MG63 (cell line): ENCODE measurements at regions not wholly inside any gene's neighbourhood (a gene's known extent, or its start where the extent isn't known, plus 50 kb on each side); places are given as distances from the start of the nearest gene placed in this dataset.
"Not testable (repeated sequence)": the region's sequence is repeated elsewhere in the genome, so short reads cannot be mapped to it uniquely, and the experiment has no call there.

ENCODE experiments used
- DNase-seq: peaks from one replicate; pipeline ENCODE4 v3.0.0-alpha.2; 2020
- H3K27me3 ChIP-seq: fragments of 250-450 bp; sonication (Bioruptor Pico); 2 replicates; pipeline ENCODE4 v1.5.1; 2020; ENCODE audit warnings: mild to moderate bottlenecking, moderate library complexity
- H3K36me3 ChIP-seq: fragments of 250-450 bp; sonication (Bioruptor Pico); 2 replicates; pipeline ENCODE4 v1.5.1; 2020; ENCODE audit warnings: mild to moderate bottlenecking, moderate library complexity
- H3K4me3 ChIP-seq: fragments of 250-450 bp; sonication (Bioruptor Pico); 2 replicates; pipeline ENCODE4 v1.5.1; 2020; ENCODE audit warnings: mild to moderate bottlenecking, moderate library complexity
- H3K9me3 ChIP-seq: fragments of 250-450 bp; sonication (Bioruptor Pico); 2 replicates; pipeline ENCODE4 v1.5.1; 2020; ENCODE audit warnings: mild to moderate bottlenecking, moderate library complexity

- DNase-seq = no peak
- Histone ChIP-seq H3K4me3 (no peak overlapping the region), H3K9me3 (no peaks in the 10 kb centered on the region), H3K27me3 (no peaks in the 10 kb centered on the region), H3K36me3 (no peaks in the 10 kb centered on the region)
Measured at GRCh38 chr5:143600396-143601075, 197.1 kb upstream of the NR3C1 start.

GRCh38 chr5:143599474-143599873, 196.0 kb upstream of the NR3C1 start:
- no peaks in the 10 kb centered on the region for H3K36me3 ChIP-seq
- no peaks in the 10 kb centered on the region for H3K27me3 ChIP-seq
- H3K4me3 ChIP-seq = no peak overlapping the region
- no peak for DNase-seq
- no peaks in the 10 kb centered on the region for H3K9me3 ChIP-seq

- H3K9me3 ChIP-seq = no peaks in the 10 kb centered on the region
- H3K27me3 ChIP-seq = no peaks in the 10 kb centered on the region
- no peak for DNase-seq
- H3K36me3 ChIP-seq = no peaks in the 10 kb centered on the region
- no peak overlapping the region for H3K4me3 ChIP-seq
Measured at GRCh38 chr5:143596824-143597223, 193.3 kb upstream of the NR3C1 start.

GRCh38 chr5:143594902-143595818, 191.7 kb upstream of the NR3C1 start:
- no peak for DNase-seq
- H3K4me3 ChIP-seq = no peak overlapping the region
- H3K9me3 ChIP-seq = no peaks in the 10 kb centered on the region
- H3K36me3 ChIP-seq = no peaks in the 10 kb centered on the region
- H3K27me3 ChIP-seq = no peaks in the 10 kb centered on the region

- no peak for DNase-seq
- Histone ChIP-seq H3K27me3 (no peaks in the 10 kb centered on the region), H3K9me3 (no peaks in the 10 kb centered on the region), H3K36me3 (no peaks in the 10 kb centered on the region), H3K4me3 (no peak overlapping the region)
Measured at GRCh38 chr5:143593723-143594122, 190.2 kb upstream of the NR3C1 start.

GRCh38 chr5:143592648-143593047, 189.2 kb upstream of the NR3C1 start:
- no peaks in the 10 kb centered on the region for H3K36me3 ChIP-seq
- H3K27me3 ChIP-seq = no peaks in the 10 kb centered on the region
- peak; percentile 57 for DNase-seq
- H3K4me3 ChIP-seq = no peak overlapping the region
- H3K9me3 ChIP-seq = no peaks in the 10 kb centered on the region

- no peaks in the 10 kb centered on the region for H3K27me3 ChIP-seq
Measured at GRCh38 chr5:143588933-143589662, 185.6 kb upstream of the NR3C1 start.

GRCh38 chr5:143588121-143588520, 184.6 kb upstream of the NR3C1 start:
- H3K9me3 ChIP-seq, H3K27me3 ChIP-seq, H3K4me3 ChIP-seq, H3K36me3 ChIP-seq, DNase-seq: not testable (repeated sequence)

More at GRCh38 chr5:143588933-143589662, 185.6 kb upstream of the NR3C1 start:
- Histone ChIP-seq H3K4me3 (no peak overlapping the region), H3K9me3 (no peaks in the 10 kb centered on the region), H3K36me3 (no peaks in the 10 kb centered on the region)
- DNase-seq = no peak

- Histone ChIP-seq H3K4me3 (no peak overlapping the region), H3K27me3 (no peaks in the 10 kb centered on the region), H3K9me3 (no peaks in the 10 kb centered on the region), H3K36me3 (no peaks in the 10 kb centered on the region)
- no peak for DNase-seq
Measured at GRCh38 chr5:143586781-143587362, 183.4 kb upstream of the NR3C1 start.

- Histone ChIP-seq H3K36me3 (no peaks in the 10 kb centered on the region), H3K27me3 (no peaks in the 10 kb centered on the region), H3K4me3 (no peak overlapping the region), H3K9me3 (no peaks in the 10 kb centered on the region)
- DNase-seq = no peak
Measured at GRCh38 chr5:143585970-143586369, 182.5 kb upstream of the NR3C1 start.

- no peak overlapping the region for H3K4me3 ChIP-seq
- H3K9me3 ChIP-seq = no peaks in the 10 kb centered on the region
- H3K36me3 ChIP-seq = no peaks in the 10 kb centered on the region
- H3K27me3 ChIP-seq = no peaks in the 10 kb centered on the region
- no peak for DNase-seq
Measured at GRCh38 chr5:143583409-143583808, 179.9 kb upstream of the NR3C1 start.

GRCh38 chr5:143582869-143583268, 179.4 kb upstream of the NR3C1 start:
- no peaks in the 10 kb centered on the region for H3K27me3 ChIP-seq
- no peaks in the 10 kb centered on the region for H3K36me3 ChIP-seq
- H3K4me3 ChIP-seq = no peak overlapping the region
- no peak for DNase-seq
- no peaks in the 10 kb centered on the region for H3K9me3 ChIP-seq

GRCh38 chr5:143582176-143582575, 178.7 kb upstream of the NR3C1 start:
- Histone ChIP-seq H3K9me3 (no peaks in the 10 kb centered on the region), H3K36me3 (no peaks in the 10 kb centered on the region), H3K27me3 (no peaks in the 10 kb centered on the region), H3K4me3 (no peak overlapping the region)
- no peak for DNase-seq

GRCh38 chr5:143581649-143582048, 178.2 kb upstream of the NR3C1 start:
- Histone ChIP-seq H3K9me3 (no peaks in the 10 kb centered on the region), H3K27me3 (no peaks in the 10 kb centered on the region), H3K4me3 (no peak overlapping the region), H3K36me3 (no peaks in the 10 kb centered on the region)
- no peak for DNase-seq

- no peaks in the 10 kb centered on the region for H3K9me3 ChIP-seq
- H3K36me3 ChIP-seq = no peaks in the 10 kb centered on the region
- DNase-seq = no peak
- no peak overlapping the region for H3K4me3 ChIP-seq
- no peaks in the 10 kb centered on the region for H3K27me3 ChIP-seq
Measured at GRCh38 chr5:143581147-143581546, 177.7 kb upstream of the NR3C1 start.

GRCh38 chr5:143576711-143577484, 173.4 kb upstream of the NR3C1 start:
- Histone ChIP-seq H3K36me3 (no peaks in the 10 kb centered on the region), H3K4me3 (no peak overlapping the region), H3K9me3 (no peaks in the 10 kb centered on the region), H3K27me3 (no peaks in the 10 kb centered on the region)
- DNase-seq = peak; percentile 14
